ENCODE measurements at regions not wholly inside any gene's neighbourhood (a gene's known extent, or its start where the extent isn't known, plus 50 kb on each side); places are given as distances from the start of the nearest gene placed in this dataset.
A peak's percentile ranks its signal among the peaks of the same experiment; 100 is the strongest.

DNA sequence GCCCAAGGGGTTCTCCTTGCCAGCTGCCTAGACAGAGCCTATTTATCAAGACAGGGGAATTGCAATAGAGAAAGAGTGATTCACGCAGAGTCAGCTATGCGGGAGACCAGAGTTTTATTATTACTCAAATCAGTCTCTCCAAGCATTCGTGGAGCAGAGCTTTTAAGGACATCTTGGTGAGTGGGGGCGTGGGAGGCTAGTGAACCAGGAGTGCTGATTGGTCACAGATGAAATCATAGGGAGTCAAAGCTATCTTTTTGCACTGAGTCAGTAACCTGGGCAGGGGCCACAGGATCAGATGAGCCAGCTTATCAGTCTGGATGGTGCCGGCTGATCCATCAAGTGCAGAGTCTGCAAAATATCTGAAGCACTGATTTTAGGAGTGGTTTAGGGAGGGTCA is 64.8 kb upstream of the MRPS6 start:
- CTCF ChIA-PET: interaction anchor here (0.8 kb wide), 1 partner anchor 16 kb away, joined by 5 read pairs; no protein-coding TSS in a partner anchor
- Histone ChIP-seq H3K4me1 (ENCODE audit: control insufficient read depth, insufficient read depth, low read length) (no peaks in the 10 kb centered on the region), H3K27ac (ENCODE audit: extremely low read depth, low read depth, low read length) (no peak overlapping the region), H3K9me3 (ENCODE audit: control insufficient read depth, insufficient read depth, low read depth, low read length) (no peaks in the 10 kb centered on the region; the same call in 1 of the 2 replicates), H3K4me3 (ENCODE audit: low read depth, low read length) (no peak overlapping the region), H3K36me3 (ENCODE audit: control insufficient read depth in 2 of 2, insufficient read depth in 1 of 2, low read length in 2 of 2) (no peaks in the 10 kb centered on the region)
- POLR2A ChIA-PET: no interaction called here
- TF ChIP-seq SETDB1 (IDR thresholded peaks at IDR 0.05; ENCODE audit: insufficient read length, low read length) (peak; percentile 49), YY2 (tag by site-specific recombination; IDR thresholded peaks at IDR 0.05) (no peak)

DNA sequence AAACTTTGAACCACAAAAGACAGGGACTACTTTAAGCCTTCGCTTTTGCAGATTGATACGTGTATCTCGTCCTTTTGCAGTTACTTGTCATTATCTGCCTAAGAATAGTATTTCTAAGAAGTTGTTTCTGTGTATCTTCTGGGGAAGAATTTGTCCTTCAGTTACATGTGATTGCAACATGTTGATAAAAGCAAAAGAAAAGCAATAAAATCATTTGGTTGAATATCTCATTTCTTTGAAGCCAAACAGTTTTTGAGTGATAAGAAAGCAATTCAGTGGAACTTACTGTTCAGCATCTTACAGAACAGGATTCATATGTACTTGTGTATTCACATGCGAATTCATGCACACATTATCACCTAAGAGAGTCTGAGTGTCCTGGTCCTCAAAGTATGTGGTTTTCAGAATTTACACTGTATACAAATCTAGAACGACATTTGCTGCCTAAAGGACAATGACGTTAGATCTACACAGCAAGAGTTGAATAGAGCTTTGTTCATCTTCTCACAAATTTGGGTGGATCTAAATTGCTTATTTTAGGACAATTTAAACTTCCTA is 66.7 kb upstream of the MRPS6 start:
- POLR2A ChIA-PET: no interaction called here
- Histone ChIP-seq H3K4me3 (ENCODE audit: low read depth, low read length) (no peak overlapping the region), H3K27ac (ENCODE audit: extremely low read depth, low read depth, low read length) (no peak overlapping the region), H3K4me1 (ENCODE audit: control insufficient read depth, insufficient read depth, low read length) (no peaks in the 10 kb centered on the region), H3K36me3 (ENCODE audit: control insufficient read depth in 2 of 2, insufficient read depth in 1 of 2, low read length in 2 of 2) (no peaks in the 10 kb centered on the region), H3K9me3 (ENCODE audit: control insufficient read depth, insufficient read depth, low read depth, low read length) (no peaks in the 10 kb centered on the region; the same call in 1 of the 2 replicates)
- CTCF ChIA-PET: interaction anchor here (0.6 kb wide), 1 partner anchor 225 kb away, joined by 3 read pairs; no protein-coding TSS in a partner anchor
- no peak for TF ChIP-seq HOXC10 (CRISPR knock-in tag; IDR thresholded peaks at IDR 0.05)
- TF ChIP-seq, protein P1, sequence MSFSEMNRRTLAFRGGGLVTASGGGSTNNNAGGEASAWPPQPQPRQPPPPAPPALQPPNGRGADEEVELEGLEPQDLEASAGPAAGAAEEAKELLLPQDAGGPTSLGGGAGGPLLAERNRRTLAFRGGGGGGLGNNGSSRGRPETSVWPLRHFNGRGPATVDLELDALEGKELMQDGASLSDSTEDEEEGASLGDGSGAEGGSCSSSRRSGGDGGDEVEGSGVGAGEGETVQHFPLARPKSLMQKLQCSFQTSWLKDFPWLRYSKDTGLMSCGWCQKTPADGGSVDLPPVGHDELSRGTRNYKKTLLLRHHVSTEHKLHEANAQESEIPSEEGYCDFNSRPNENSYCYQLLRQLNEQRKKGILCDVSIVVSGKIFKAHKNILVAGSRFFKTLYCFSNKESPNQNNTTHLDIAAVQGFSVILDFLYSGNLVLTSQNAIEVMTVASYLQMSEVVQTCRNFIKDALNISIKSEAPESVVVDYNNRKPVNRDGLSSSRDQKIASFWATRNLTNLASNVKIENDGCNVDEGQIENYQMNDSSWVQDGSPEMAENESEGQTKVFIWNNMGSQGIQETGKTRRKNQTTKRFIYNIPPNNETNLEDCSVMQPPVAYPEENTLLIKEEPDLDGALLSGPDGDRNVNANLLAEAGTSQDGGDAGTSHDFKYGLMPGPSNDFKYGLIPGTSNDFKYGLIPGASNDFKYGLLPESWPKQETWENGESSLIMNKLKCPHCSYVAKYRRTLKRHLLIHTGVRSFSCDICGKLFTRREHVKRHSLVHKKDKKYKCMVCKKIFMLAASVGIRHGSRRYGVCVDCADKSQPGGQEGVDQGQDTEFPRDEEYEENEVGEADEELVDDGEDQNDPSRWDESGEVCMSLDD (tag by site-specific recombination; IDR thresholded peaks at IDR 0.05): no peak
- TF ChIP-seq, protein P2, sequence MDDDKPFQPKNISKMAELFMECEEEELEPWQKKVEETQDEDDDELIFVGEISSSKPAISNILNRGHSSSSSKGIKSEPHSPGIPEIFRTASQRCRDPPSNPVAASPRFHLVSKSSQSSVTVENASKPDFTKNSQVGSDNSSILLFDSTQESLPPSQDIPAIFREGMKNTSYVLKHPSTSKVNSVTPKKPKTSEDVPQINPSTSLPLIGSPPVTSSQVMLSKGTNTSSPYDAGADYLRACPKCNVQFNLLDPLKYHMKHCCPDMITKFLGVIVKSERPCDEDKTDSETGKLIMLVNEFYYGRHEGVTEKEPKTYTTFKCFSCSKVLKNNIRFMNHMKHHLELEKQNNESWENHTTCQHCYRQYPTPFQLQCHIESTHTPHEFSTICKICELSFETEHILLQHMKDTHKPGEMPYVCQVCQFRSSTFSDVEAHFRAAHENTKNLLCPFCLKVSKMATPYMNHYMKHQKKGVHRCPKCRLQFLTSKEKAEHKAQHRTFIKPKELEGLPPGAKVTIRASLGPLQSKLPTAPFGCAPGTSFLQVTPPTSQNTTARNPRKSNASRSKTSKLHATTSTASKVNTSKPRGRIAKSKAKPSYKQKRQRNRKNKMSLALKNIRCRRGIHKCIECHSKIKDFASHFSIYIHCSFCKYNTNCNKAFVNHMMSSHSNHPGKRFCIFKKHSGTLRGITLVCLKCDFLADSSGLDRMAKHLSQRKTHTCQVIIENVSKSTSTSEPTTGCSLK (tag by site-specific recombination; IDR thresholded peaks at IDR 0.05): no peak
- TF ChIP-seq ZNF202 (tag by site-specific recombination; IDR thresholded peaks at IDR 0.05; ENCODE audit: borderline replicate concordance): no peak
- TF ChIP-seq ZSCAN23 (tag by site-specific recombination; IDR thresholded peaks at IDR 0.05): no peak

DNA sequence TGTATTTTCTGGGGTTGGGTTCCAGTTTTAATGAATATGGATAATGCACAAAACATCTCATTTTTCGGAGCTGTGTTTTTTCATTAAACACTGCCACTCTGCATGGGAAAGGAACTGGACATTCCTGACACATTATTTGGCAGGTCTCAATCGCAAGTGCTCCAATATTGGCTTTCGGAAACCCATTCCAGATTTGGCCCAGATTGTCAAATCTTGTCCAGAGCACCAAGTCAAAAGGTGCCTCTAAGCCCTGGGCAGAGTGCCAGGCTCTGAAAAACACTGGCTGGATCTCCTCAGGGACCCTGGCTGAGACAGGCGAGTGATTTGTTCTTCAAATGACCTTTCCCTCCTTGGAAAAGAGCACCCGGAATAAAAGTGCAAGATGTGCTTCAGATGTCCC is 68.4 kb upstream of the MRPS6 start:
- ChIA-PET CTCF (interaction anchor here (0.6 to 0.7 kb wide), 2 partner anchors 270 to 343 kb away, joined by 3 to 4 read pairs; no protein-coding TSS in a partner anchor), POLR2A (no interaction called here)
- Histone ChIP-seq H3K27ac (ENCODE audit: extremely low read depth, low read depth, low read length) (no peak overlapping the region), H3K36me3 (ENCODE audit: control insufficient read depth in 2 of 2, insufficient read depth in 1 of 2, low read length in 2 of 2) (no peaks in the 10 kb centered on the region), H3K4me1 (ENCODE audit: control insufficient read depth, insufficient read depth, low read length) (no peaks in the 10 kb centered on the region), H3K9me3 (ENCODE audit: control insufficient read depth, insufficient read depth, low read depth, low read length) (no peaks in the 10 kb centered on the region), H3K4me3 (ENCODE audit: low read depth, low read length) (no peak overlapping the region)
- TF ChIP-seq, protein P3, sequence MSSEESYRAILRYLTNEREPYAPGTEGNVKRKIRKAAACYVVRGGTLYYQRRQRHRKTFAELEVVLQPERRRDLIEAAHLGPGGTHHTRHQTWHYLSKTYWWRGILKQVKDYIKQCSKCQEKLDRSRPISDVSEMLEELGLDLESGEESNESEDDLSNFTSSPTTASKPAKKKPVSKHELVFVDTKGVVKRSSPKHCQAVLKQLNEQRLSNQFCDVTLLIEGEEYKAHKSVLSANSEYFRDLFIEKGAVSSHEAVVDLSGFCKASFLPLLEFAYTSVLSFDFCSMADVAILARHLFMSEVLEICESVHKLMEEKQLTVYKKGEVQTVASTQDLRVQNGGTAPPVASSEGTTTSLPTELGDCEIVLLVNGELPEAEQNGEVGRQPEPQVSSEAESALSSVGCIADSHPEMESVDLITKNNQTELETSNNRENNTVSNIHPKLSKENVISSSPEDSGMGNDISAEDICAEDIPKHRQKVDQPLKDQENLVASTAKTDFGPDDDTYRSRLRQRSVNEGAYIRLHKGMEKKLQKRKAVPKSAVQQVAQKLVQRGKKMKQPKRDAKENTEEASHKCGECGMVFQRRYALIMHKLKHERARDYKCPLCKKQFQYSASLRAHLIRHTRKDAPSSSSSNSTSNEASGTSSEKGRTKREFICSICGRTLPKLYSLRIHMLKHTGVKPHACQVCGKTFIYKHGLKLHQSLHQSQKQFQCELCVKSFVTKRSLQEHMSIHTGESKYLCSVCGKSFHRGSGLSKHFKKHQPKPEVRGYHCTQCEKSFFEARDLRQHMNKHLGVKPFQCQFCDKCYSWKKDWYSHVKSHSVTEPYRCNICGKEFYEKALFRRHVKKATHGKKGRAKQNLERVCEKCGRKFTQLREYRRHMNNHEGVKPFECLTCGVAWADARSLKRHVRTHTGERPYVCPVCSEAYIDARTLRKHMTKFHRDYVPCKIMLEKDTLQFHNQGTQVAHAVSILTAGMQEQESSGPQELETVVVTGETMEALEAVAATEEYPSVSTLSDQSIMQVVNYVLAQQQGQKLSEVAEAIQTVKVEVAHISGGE (tag by site-specific recombination; conservative IDR thresholded peaks at IDR 0.05; ENCODE audit: low read depth): no peak
- TF ChIP-seq ZNF776 (tag by site-specific recombination; IDR thresholded peaks at IDR 0.05; ENCODE audit: borderline replicate concordance) (no peak), YY2 (tag by site-specific recombination; IDR thresholded peaks at IDR 0.05) (no peak), ZNF37A (tag by site-specific recombination; IDR thresholded peaks at IDR 0.05) (no peak), HOXA7 (CRISPR knock-in tag; IDR thresholded peaks at IDR 0.05; ENCODE audit: borderline replicate concordance) (no peak), ZNF707 (tag by site-specific recombination; IDR thresholded peaks at IDR 0.05) (no peak), ZSCAN16 (tag by site-specific recombination; IDR thresholded peaks at IDR 0.05) (no peak), ZNF423 (tag by site-specific recombination; IDR thresholded peaks at IDR 0.05) (no peak), ZNF76 (tag by site-specific recombination; IDR thresholded peaks at IDR 0.05; ENCODE audit: borderline replicate concordance, low read depth) (no peak), ZNF548 (tag by site-specific recombination; IDR thresholded peaks at IDR 0.05) (no peak), ZNF529 (tag by site-specific recombination; IDR thresholded peaks at IDR 0.05; ENCODE audit: insufficient replicate concordance) (no peak), ZBTB8A (tag by site-specific recombination; IDR thresholded peaks at IDR 0.05) (no peak), ZNF654 (tag by site-specific recombination; IDR thresholded peaks at IDR 0.05; ENCODE audit: low read depth) (no peak), ZNF624 (tag by site-specific recombination; IDR thresholded peaks at IDR 0.05) (no peak)
